IPS-18a (cell line): ENCODE measurements at regions not wholly inside any gene's neighbourhood (a gene's known extent, or its start where the extent isn't known, plus 50 kb on each side); places are given as distances from the start of the nearest gene placed in this dataset.
"Not testable (repeated sequence)": the region's sequence is repeated elsewhere in the genome, so short reads cannot be mapped to it uniquely, and the experiment has no call there.

Source experiments
- H3K27ac ChIP-seq: one replicate; pipeline ENCODE4 v1.5.1; 2013; ENCODE audit warnings: low read length
- H3K27me3 ChIP-seq: one replicate; pipeline ENCODE4 v1.6.1; 2013; ENCODE audit warnings: mild to moderate bottlenecking, low read length; ENCODE audit not compliant: control insufficient read depth, insufficient read depth
- H3K36me3 ChIP-seq: one replicate; pipeline ENCODE4 v1.6.1; 2013; ENCODE audit warnings: low read depth, low read length; ENCODE audit not compliant: control insufficient read depth
- H3K4me1 ChIP-seq: one replicate; pipeline ENCODE4 v1.6.1; 2013; ENCODE audit warnings: low read depth, low read length; ENCODE audit not compliant: control insufficient read depth
- H3K4me3 ChIP-seq: one replicate; pipeline ENCODE4 v1.5.1; 2013; ENCODE audit warnings: low read length
- H3K9ac ChIP-seq: one replicate; pipeline ENCODE4 v1.6.1; 2013; ENCODE audit warnings: mild to moderate bottlenecking, low read length, moderate library complexity
- H3K9me3 ChIP-seq: one replicate; pipeline ENCODE4 v1.6.1; 2013; ENCODE audit warnings: low read depth, low read length; ENCODE audit not compliant: control insufficient read depth

DNA sequence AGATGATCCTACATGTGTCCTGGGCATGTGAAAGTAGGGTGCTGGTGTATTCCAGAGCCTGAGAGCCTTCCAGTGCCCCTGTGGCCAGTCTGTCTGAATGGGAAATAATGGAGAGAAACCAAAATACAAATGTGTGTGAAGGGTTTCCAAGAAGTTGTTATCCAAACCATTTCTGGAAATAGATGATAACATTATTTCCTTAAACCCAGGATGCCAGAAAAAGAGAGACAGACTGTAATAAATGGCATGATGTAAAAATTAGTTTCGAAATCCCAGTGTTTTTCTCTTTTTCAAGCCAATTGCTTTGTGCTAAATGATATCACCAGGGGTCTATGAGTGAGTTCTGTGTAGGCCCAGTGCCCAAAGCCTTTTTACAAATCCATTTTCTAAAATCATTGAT, 175.3 kb downstream of the PHLDA1 start:
- no peaks in the 10 kb centered on the region for H3K4me1 ChIP-seq

DNA sequence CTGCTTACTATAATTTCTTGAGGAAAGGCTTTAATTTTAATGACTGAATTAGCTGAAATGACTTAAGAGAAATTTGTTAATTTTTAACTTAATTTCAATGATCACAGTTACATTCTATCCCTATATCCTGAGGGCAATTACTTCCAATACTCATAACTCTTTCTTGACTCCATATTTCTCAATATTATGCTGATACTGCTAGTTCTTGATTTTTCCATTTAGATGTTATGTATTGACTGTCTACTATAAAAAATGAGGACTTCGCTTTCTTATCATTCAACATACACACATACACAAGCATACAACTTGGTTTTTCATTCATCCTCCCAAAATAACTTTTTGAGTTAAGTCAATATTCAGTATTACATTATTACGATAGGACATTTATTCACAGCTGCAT, 176.2 kb downstream of the PHLDA1 start:
- H3K27me3 ChIP-seq: no peaks in the 10 kb centered on the region
- no peak overlapping the region for H3K4me3 ChIP-seq
- H3K9ac ChIP-seq: no peak overlapping the region
- no peaks in the 10 kb centered on the region for H3K4me1 ChIP-seq
- no peaks in the 10 kb centered on the region for H3K36me3 ChIP-seq
- H3K27ac ChIP-seq: no peak overlapping the region
- no peaks in the 10 kb centered on the region for H3K9me3 ChIP-seq

More for the DNA sequence above, 175.3 kb downstream of the PHLDA1 start:
- H3K9ac ChIP-seq: no peak overlapping the region
- no peak overlapping the region for H3K27ac ChIP-seq
- no peak overlapping the region for H3K4me3 ChIP-seq
- no peaks in the 10 kb centered on the region for H3K9me3 ChIP-seq
- H3K36me3 ChIP-seq: no peaks in the 10 kb centered on the region
- no peaks in the 10 kb centered on the region for H3K27me3 ChIP-seq

GRCh38 chr12:75854681-75855309, 176.8 kb downstream of the PHLDA1 start:
- Histone ChIP-seq H3K9me3 (no peaks in the 10 kb centered on the region), H3K9ac (no peak overlapping the region), H3K4me3 (no peak overlapping the region), H3K36me3 (no peaks in the 10 kb centered on the region), H3K27me3 (no peaks in the 10 kb centered on the region), H3K27ac (no peak overlapping the region), H3K4me1 (no peaks in the 10 kb centered on the region)

DNA sequence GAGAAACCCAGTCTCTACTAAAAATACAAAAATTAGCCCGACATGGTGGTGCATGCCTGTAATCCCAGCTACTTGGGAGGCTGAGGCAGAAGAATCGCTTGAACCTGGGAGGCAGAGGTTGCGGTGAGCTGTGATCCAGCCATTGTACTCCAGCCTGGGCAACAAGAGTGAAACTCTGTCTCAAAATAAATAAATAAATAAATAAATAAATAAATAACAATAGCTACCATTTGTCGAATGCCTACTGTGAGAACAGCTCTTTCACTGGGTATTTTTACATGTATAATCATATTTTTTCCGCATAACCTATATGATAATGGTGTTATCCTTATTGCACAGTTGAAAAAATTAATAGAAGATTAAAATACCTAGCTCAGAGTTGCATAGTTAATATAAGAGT, 177.4 kb downstream of the PHLDA1 start:
- not testable (repeated sequence) for H3K4me1 ChIP-seq, H3K4me3 ChIP-seq, H3K36me3 ChIP-seq, H3K9me3 ChIP-seq, H3K9ac ChIP-seq, H3K27me3 ChIP-seq, H3K27ac ChIP-seq

- Histone ChIP-seq H3K4me3 (no peak overlapping the region), H3K27ac (no peak overlapping the region), H3K36me3 (no peaks in the 10 kb centered on the region), H3K9ac (no peak overlapping the region), H3K9me3 (no peaks in the 10 kb centered on the region), H3K27me3 (no peaks in the 10 kb centered on the region), H3K4me1 (no peaks in the 10 kb centered on the region)
Observed at GRCh38 chr12:75853626-75854025, 177.9 kb downstream of the PHLDA1 start.

DNA sequence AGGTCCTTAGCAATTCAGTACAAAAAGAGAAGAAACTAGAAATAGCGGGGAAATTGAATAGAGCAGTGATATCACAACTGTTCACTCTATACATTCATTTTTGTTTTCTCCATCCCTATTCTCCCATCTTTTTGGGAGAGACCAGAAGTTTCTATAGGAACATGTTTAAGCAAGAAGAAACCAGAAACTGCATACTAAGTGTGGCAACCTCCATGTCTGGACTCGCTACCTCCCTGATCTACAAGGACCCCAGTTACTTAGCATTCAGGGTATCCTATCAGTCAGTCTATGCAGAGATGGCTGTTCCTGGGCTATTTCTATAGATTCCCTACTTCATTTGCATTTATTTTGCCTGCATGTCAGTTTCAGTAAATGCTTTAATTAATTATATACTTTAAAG, 178.6 kb downstream of the PHLDA1 start:
- H3K27ac ChIP-seq: no peak overlapping the region

DNA sequence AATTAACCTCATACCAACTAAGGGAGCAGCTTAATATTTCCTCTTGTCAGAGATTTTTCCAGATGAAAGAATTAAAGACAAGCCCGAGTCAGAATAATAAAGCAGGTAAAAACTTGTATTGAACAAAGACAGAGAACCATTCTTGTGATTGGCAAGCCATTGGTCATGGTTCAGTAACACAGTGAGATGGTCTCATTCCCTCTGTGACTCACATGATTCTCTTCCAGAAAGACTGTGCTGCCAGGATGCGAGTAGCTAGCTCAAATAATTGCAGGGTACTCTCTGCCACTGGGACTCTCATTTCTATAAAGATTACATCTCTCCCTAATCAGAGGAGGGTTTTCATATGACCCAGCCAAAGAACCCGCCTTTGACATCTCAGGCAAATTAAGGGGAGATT, 179.4 kb downstream of the PHLDA1 start:
- H3K27me3 ChIP-seq: no peaks in the 10 kb centered on the region
- H3K9me3 ChIP-seq: no peaks in the 10 kb centered on the region
- H3K4me1 ChIP-seq: no peaks in the 10 kb centered on the region
- no peaks in the 10 kb centered on the region for H3K36me3 ChIP-seq
- H3K4me3 ChIP-seq: no peak overlapping the region
- no peak overlapping the region for H3K27ac ChIP-seq
- no peak overlapping the region for H3K9ac ChIP-seq

More for the DNA sequence above, 178.6 kb downstream of the PHLDA1 start:
- no peaks in the 10 kb centered on the region for H3K27me3 ChIP-seq
- no peak overlapping the region for H3K4me3 ChIP-seq
- H3K36me3 ChIP-seq: no peaks in the 10 kb centered on the region
- no peaks in the 10 kb centered on the region for H3K9me3 ChIP-seq
- no peaks in the 10 kb centered on the region for H3K4me1 ChIP-seq
- no peak overlapping the region for H3K9ac ChIP-seq

- Histone ChIP-seq H3K4me3 (no peak overlapping the region), H3K27me3 (no peaks in the 10 kb centered on the region), H3K36me3 (no peaks in the 10 kb centered on the region), H3K9me3 (no peaks in the 10 kb centered on the region), H3K4me1 (no peaks in the 10 kb centered on the region), H3K27ac (no peak overlapping the region), H3K9ac (no peak overlapping the region)
Observed at GRCh38 chr12:75850721-75851462, 180.7 kb downstream of the PHLDA1 start.

GRCh38 chr12:75848961-75849360, 182.6 kb downstream of the PHLDA1 start:
- H3K4me1 ChIP-seq: no peaks in the 10 kb centered on the region
- no peak overlapping the region for H3K9ac ChIP-seq
- H3K9me3 ChIP-seq: no peaks in the 10 kb centered on the region
- no peak overlapping the region for H3K27ac ChIP-seq
- H3K27me3 ChIP-seq: no peaks in the 10 kb centered on the region
- no peak overlapping the region for H3K4me3 ChIP-seq
- no peaks in the 10 kb centered on the region for H3K36me3 ChIP-seq

DNA sequence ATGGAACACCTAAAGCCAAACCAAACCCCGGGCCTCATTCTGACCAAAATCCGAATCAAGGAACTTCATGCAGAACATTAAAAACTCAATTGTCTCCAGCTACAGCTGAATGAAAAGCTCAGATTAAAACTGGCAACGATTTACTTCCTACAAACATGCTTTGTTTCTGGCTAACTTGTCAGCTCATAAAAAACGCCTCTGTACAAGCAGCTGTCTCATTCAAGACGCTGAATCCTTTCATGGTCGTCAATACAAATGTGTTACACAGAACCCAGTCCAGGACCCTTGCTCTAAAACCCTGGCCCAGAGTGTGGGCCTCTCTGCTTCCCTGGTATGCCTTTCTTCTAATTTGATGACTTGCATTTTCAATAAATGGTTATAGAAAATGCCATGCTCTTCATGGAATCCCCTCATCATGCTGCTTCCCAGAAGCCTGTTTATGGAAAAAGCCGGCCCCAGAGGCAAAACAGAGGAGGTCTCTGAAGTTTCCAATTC, 183.1 kb downstream of the PHLDA1 start:
- H3K4me3 ChIP-seq: no peak overlapping the region
- H3K27ac ChIP-seq: no peak overlapping the region
- no peak overlapping the region for H3K9ac ChIP-seq
- no peaks in the 10 kb centered on the region for H3K9me3 ChIP-seq
- H3K36me3 ChIP-seq: no peaks in the 10 kb centered on the region
- no peaks in the 10 kb centered on the region for H3K27me3 ChIP-seq
- no peaks in the 10 kb centered on the region for H3K4me1 ChIP-seq

DNA sequence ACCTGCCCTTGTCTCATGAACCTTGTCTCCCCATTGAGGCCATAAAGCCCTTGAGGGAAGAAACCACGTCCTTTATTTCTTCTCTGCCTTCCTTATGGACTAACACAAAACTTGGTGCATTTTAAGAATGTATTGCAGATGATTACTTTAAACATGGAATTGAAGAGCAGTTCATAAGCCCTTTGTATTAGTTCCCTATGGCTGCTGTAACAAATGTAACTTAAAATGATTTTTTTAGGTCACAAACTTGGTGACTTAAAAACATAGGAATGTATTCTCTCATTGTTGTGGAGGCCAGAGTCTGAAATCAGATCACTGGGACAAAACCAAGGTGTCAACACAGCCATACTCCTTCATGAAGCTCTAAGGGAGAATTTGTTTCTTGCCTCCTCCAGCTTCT, 185.5 kb downstream of the PHLDA1 start:
- no peaks in the 10 kb centered on the region for H3K4me1 ChIP-seq
- no peak overlapping the region for H3K27ac ChIP-seq
- no peak overlapping the region for H3K4me3 ChIP-seq
- H3K36me3 ChIP-seq: no peaks in the 10 kb centered on the region
- H3K9ac ChIP-seq: no peak overlapping the region
- H3K27me3 ChIP-seq: no peaks in the 10 kb centered on the region
- H3K9me3 ChIP-seq: no peaks in the 10 kb centered on the region

GRCh38 chr12:75844985-75845384, 186.6 kb downstream of the PHLDA1 start:
- Histone ChIP-seq H3K27ac (no peak overlapping the region), H3K4me1 (no peaks in the 10 kb centered on the region), H3K4me3 (no peak overlapping the region), H3K9me3 (no peaks in the 10 kb centered on the region), H3K36me3 (no peaks in the 10 kb centered on the region), H3K27me3 (no peaks in the 10 kb centered on the region), H3K9ac (no peak overlapping the region)
